ENCODE measurements at regions not wholly inside any gene's neighbourhood (a gene's known extent, or its start where the extent isn't known, plus 50 kb on each side); places are given as distances from the start of the nearest gene placed in this dataset.

- no peak for TF ChIP-seq CTCF (IDR thresholded peaks at IDR 0.05; ENCODE audit: insufficient read depth, low read length, poor library complexity, severe bottlenecking)
- no peak for TF ChIP-seq EZH2phosphoT487 (conservative IDR thresholded peaks at IDR 0.05; ENCODE audit: low read length)
These were observed 118.3 kb upstream of the ZNF438 start for GRCh38 chr10:31149835-31150512.

Data from SU-DHL-6 (cell line).